ENCODE measurements at regions not wholly inside any gene's neighbourhood (a gene's known extent, or its start where the extent isn't known, plus 50 kb on each side); places are given as distances from the start of the nearest gene placed in this dataset.

DNA sequence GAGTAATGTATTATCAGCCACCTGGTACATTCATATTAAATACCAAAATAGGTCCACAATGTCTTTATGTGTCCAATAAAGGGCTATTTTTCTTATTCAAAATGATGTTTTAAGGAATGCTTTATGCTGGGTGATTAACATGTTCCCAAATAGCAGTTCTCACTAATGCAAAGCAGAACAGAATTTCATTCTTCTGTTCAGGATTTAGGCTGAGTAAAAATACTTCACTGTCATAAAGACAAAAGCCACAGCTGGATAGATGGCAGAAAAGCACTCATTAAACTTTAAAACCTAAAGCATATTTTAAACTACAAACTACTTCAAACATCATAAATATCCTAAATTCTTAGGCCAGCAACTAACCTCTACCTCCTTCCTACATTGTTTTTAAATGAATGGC, 244.0 kb downstream of the TMA16 start:
- TF ChIP-seq NR3C1 (IDR thresholded peaks at IDR 0.05) = no peak
- TF ChIP-seq CTCF (IDR thresholded peaks at IDR 0.05) = no peak
- no peak for TF ChIP-seq PHF8 (IDR thresholded peaks at IDR 0.05; ENCODE audit: borderline replicate concordance, low read depth)
- TF ChIP-seq RFX5 (IDR thresholded peaks at IDR 0.05) = no peak
- TF ChIP-seq HMGXB4 (CRISPR knock-in tag; IDR thresholded peaks at IDR 0.05; ENCODE audit: borderline replicate concordance) = no peak
- TF ChIP-seq RAD21 (conservative IDR thresholded peaks at IDR 0.05 in 1 of 2, IDR thresholded peaks at IDR 0.05 in 1 of 2) = no peak
- no peak for TF ChIP-seq SREBF2 (IDR thresholded peaks at IDR 0.05)
- TF ChIP-seq USF2 (IDR thresholded peaks at IDR 0.05) = no peak
- no peak for TF ChIP-seq NFE2L2 (conservative IDR thresholded peaks at IDR 0.05; ENCODE audit: low read length)
- TF ChIP-seq ZFP36 (IDR thresholded peaks at IDR 0.05; ENCODE audit: borderline replicate concordance, partially characterized antibody) = no peak
- TF ChIP-seq RCOR1 (IDR thresholded peaks at IDR 0.05; ENCODE audit: low read depth, low read length) = no peak

Measured in A549 (cell line).